ENCODE measurements at regions not wholly inside any gene's neighbourhood (a gene's known extent, or its start where the extent isn't known, plus 50 kb on each side); places are given as distances from the start of the nearest gene placed in this dataset.
A peak's percentile ranks its signal among the peaks of the same experiment; 100 is the strongest.

DNA sequence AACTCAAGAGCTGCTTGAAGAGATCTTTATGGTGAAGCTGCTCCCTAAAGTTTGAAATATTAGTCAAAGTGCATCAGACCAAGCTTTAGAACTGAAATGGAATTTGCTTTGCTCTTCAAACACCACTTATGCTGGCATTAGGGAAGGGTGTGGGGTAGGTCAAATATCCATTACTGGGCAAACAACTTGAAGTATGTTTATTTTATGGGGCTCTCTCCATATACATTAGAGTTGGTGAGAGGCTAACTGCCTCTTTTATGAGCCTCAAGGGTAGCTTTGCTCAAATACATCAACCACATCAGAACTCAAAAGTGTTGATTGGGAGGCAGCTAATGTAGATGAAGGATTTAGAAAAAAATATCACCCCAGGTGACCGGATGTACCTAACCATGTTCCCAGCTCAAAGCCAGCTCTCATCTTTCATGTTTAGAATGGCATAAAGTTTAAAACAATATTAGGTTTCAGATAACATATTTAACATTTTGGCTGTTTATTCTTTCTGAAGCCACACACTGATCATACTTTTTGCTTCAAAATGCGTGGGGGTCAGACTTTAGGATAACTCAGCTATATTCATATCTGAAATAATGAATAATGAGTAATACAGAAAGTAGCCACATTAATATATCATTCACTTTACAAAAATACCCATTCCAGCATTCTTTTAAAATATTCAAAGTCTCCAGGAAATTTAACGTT is 318.6 kb downstream of the PTEN start (continued):
- no peak for TF ChIP-seq ZNF19 (tag by site-specific recombination; IDR thresholded peaks at IDR 0.05; ENCODE audit: low read depth)
- TF ChIP-seq HOXD13 (CRISPR knock-in tag; IDR thresholded peaks at IDR 0.05; ENCODE audit: borderline replicate concordance), result no peak
- TF ChIP-seq ZNF433 (tag by site-specific recombination; IDR thresholded peaks at IDR 0.05; ENCODE audit: low read depth), result no peak
- peak; percentile 81 for TF ChIP-seq GLIS1 (tag by site-specific recombination; IDR thresholded peaks at IDR 0.05)
- TF ChIP-seq, protein P1, sequence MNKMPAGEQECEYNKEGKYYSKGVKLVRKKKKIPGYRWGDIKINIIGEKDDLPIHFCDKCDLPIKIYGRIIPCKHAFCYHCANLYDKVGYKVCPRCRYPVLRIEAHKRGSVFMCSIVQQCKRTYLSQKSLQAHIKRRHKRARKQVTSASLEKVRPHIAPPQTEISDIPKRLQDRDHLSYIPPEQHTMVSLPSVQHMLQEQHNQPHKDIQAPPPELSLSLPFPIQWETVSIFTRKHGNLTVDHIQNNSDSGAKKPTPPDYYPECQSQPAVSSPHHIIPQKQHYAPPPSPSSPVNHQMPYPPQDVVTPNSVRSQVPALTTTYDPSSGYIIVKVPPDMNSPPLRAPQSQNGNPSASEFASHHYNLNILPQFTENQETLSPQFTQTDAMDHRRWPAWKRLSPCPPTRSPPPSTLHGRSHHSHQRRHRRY (tag by site-specific recombination; IDR thresholded peaks at IDR 0.05), result no peak
- TF ChIP-seq SCRT1 (tag by site-specific recombination; IDR thresholded peaks at IDR 0.05; ENCODE audit: borderline replicate concordance), result peak; percentile 29; the same call in 1 of the 2 replicates
- no peak for TF ChIP-seq ZNF121 (tag by site-specific recombination; IDR thresholded peaks at IDR 0.05)
- no peak for TF ChIP-seq MYNN (tag by site-specific recombination; IDR thresholded peaks at IDR 0.05; ENCODE audit: borderline replicate concordance)
- TF ChIP-seq GFI1B (tag by site-specific recombination; IDR thresholded peaks at IDR 0.05), result 0 out of 2 replicates have a peak, but pooled peaks have one; percentile 32
- TF ChIP-seq BCL11B (tag by site-specific recombination; IDR thresholded peaks at IDR 0.05; ENCODE audit: low read depth), result no peak
- TF ChIP-seq ZNF585B (tag by site-specific recombination; IDR thresholded peaks at IDR 0.05), result no peak
- no peak for TF ChIP-seq KLF16 (tag by site-specific recombination; IDR thresholded peaks at IDR 0.05)
- TF ChIP-seq KLF1 (tag by site-specific recombination; IDR thresholded peaks at IDR 0.05), result peak; percentile 99
- peak; percentile 51; the same call in 1 of the 2 replicates for TF ChIP-seq KLF8 (tag by site-specific recombination; IDR thresholded peaks at IDR 0.05)
- no peak for TF ChIP-seq ZNF202 (tag by site-specific recombination; IDR thresholded peaks at IDR 0.05; ENCODE audit: borderline replicate concordance)
- TF ChIP-seq, protein P2, sequence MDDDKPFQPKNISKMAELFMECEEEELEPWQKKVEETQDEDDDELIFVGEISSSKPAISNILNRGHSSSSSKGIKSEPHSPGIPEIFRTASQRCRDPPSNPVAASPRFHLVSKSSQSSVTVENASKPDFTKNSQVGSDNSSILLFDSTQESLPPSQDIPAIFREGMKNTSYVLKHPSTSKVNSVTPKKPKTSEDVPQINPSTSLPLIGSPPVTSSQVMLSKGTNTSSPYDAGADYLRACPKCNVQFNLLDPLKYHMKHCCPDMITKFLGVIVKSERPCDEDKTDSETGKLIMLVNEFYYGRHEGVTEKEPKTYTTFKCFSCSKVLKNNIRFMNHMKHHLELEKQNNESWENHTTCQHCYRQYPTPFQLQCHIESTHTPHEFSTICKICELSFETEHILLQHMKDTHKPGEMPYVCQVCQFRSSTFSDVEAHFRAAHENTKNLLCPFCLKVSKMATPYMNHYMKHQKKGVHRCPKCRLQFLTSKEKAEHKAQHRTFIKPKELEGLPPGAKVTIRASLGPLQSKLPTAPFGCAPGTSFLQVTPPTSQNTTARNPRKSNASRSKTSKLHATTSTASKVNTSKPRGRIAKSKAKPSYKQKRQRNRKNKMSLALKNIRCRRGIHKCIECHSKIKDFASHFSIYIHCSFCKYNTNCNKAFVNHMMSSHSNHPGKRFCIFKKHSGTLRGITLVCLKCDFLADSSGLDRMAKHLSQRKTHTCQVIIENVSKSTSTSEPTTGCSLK (tag by site-specific recombination; IDR thresholded peaks at IDR 0.05), result no peak
- TF ChIP-seq, protein P3, sequence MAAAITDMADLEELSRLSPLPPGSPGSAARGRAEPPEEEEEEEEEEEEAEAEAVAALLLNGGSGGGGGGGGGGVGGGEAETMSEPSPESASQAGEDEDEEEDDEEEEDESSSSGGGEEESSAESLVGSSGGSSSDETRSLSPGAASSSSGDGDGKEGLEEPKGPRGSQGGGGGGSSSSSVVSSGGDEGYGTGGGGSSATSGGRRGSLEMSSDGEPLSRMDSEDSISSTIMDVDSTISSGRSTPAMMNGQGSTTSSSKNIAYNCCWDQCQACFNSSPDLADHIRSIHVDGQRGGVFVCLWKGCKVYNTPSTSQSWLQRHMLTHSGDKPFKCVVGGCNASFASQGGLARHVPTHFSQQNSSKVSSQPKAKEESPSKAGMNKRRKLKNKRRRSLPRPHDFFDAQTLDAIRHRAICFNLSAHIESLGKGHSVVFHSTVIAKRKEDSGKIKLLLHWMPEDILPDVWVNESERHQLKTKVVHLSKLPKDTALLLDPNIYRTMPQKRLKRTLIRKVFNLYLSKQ (tag by site-specific recombination; IDR thresholded peaks at IDR 0.05; ENCODE audit: borderline replicate concordance), result no peak
- TF ChIP-seq, protein P4, sequence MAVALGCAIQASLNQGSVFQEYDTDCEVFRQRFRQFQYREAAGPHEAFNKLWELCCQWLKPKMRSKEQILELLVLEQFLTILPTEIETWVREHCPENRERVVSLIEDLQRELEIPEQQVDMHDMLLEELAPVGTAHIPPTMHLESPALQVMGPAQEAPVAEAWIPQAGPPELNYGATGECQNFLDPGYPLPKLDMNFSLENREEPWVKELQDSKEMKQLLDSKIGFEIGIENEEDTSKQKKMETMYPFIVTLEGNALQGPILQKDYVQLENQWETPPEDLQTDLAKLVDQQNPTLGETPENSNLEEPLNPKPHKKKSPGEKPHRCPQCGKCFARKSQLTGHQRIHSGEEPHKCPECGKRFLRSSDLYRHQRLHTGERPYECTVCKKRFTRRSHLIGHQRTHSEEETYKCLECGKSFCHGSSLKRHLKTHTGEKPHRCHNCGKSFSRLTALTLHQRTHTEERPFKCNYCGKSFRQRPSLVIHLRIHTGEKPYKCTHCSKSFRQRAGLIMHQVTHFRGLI (tag by site-specific recombination; IDR thresholded peaks at IDR 0.05), result peak; percentile 70
- TF ChIP-seq, protein P5, sequence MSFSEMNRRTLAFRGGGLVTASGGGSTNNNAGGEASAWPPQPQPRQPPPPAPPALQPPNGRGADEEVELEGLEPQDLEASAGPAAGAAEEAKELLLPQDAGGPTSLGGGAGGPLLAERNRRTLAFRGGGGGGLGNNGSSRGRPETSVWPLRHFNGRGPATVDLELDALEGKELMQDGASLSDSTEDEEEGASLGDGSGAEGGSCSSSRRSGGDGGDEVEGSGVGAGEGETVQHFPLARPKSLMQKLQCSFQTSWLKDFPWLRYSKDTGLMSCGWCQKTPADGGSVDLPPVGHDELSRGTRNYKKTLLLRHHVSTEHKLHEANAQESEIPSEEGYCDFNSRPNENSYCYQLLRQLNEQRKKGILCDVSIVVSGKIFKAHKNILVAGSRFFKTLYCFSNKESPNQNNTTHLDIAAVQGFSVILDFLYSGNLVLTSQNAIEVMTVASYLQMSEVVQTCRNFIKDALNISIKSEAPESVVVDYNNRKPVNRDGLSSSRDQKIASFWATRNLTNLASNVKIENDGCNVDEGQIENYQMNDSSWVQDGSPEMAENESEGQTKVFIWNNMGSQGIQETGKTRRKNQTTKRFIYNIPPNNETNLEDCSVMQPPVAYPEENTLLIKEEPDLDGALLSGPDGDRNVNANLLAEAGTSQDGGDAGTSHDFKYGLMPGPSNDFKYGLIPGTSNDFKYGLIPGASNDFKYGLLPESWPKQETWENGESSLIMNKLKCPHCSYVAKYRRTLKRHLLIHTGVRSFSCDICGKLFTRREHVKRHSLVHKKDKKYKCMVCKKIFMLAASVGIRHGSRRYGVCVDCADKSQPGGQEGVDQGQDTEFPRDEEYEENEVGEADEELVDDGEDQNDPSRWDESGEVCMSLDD (tag by site-specific recombination; IDR thresholded peaks at IDR 0.05), result no peak
- TF ChIP-seq ZBTB8A (tag by site-specific recombination; IDR thresholded peaks at IDR 0.05), result peak; percentile 24; the same call in 1 of the 2 replicates
- TF ChIP-seq ZNF624 (tag by site-specific recombination; IDR thresholded peaks at IDR 0.05), result no peak
- TF ChIP-seq ZNF701 (tag by site-specific recombination; IDR thresholded peaks at IDR 0.05), result no peak
- no peak for TF ChIP-seq ZNF132 (tag by site-specific recombination; IDR thresholded peaks at IDR 0.05; ENCODE audit: borderline replicate concordance)
- peak; percentile 83 for TF ChIP-seq MZF1 (tag by site-specific recombination; IDR thresholded peaks at IDR 0.05; ENCODE audit: borderline replicate concordance)
- peak; percentile 44; the same call in 1 of the 2 replicates for TF ChIP-seq ZXDB (tag by site-specific recombination; IDR thresholded peaks at IDR 0.05)
- TF ChIP-seq ZNF302 (tag by site-specific recombination; IDR thresholded peaks at IDR 0.05; ENCODE audit: low read depth), result no peak
- TF ChIP-seq ZNF677 (tag by site-specific recombination; IDR thresholded peaks at IDR 0.05), result no peak
- TF ChIP-seq, protein P6, sequence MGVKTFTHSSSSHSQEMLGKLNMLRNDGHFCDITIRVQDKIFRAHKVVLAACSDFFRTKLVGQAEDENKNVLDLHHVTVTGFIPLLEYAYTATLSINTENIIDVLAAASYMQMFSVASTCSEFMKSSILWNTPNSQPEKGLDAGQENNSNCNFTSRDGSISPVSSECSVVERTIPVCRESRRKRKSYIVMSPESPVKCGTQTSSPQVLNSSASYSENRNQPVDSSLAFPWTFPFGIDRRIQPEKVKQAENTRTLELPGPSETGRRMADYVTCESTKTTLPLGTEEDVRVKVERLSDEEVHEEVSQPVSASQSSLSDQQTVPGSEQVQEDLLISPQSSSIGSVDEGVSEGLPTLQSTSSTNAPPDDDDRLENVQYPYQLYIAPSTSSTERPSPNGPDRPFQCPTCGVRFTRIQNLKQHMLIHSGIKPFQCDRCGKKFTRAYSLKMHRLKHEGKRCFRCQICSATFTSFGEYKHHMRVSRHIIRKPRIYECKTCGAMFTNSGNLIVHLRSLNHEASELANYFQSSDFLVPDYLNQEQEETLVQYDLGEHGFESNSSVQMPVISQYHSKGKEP (tag by site-specific recombination; IDR thresholded peaks at IDR 0.05), result peak; percentile 77
- no peak for TF ChIP-seq ZNF37A (tag by site-specific recombination; IDR thresholded peaks at IDR 0.05)
- TF ChIP-seq ZNF747 (tag by site-specific recombination; IDR thresholded peaks at IDR 0.05), result no peak
